Esophagus squamous epithelium (tissue), 5 donors: ENCODE measurements at regions not wholly inside any gene's neighbourhood (a gene's known extent, or its start where the extent isn't known, plus 50 kb on each side); places are given as distances from the start of the nearest gene placed in this dataset.

Experiments used
- DNase-seq: peaks from one replicate; lab custom pipeline; 2025; lab: John Stamatoyannopoulos, UW
- H3K27ac ChIP-seq, 4 donors: fragments of 200-600 bp; sonication (generic); one replicate each; pipeline ENCODE4 v1.5.1; 2016 to 2019; ENCODE audit warnings: mild to moderate bottlenecking in 1 of 4
- H3K27me3 ChIP-seq, 4 donors: fragments of 200-600 bp; sonication (generic); 1 replicate in 3 of 4; 2 replicates in 1 of 4; pipeline versions ENCODE4 v1.5.1 to v1.6.0; 2017 to 2021; ENCODE audit warnings: antibody characterized with exemption in 1 of 4
- H3K36me3 ChIP-seq, 3 donors: fragments of 200-600 bp; sonication (generic); one replicate each; pipeline ENCODE4 v1.5.1; 2016 to 2019
- H3K4me1 ChIP-seq, 3 donors: fragments of 200-600 bp; sonication (generic); one replicate each; pipeline ENCODE4 v1.5.1; 2017 to 2019
- H3K4me3 ChIP-seq, 4 donors: fragments of 200-600 bp; sonication (generic); 1 replicate in 3 of 4; 2 replicates in 1 of 4; pipeline ENCODE4 v1.5.1; 2016 to 2019; ENCODE audit warnings: mild to moderate bottlenecking in 2 of 4, moderate library complexity in 1 of 4
- H3K9me3 ChIP-seq, 3 donors: fragments of 200-600 bp; sonication (generic); one replicate each; pipeline ENCODE4 v1.5.1; 2016 to 2019
- POLR2A ChIP-seq, 4 donors: fragments of 450-650 bp; IDR thresholded peaks; one replicate each; pipeline ENCODE4 v1.6.1; 2017; ENCODE audit warnings: antibody characterized with exemption in 4 of 4, mild to moderate bottlenecking in 4 of 4, moderate library complexity in 3 of 4
- WGBS, 2 donors: methylation state at CpG; one replicate each; pipeline ENCODE4 v1.1.5; 2018; 5-methylcytosine and 5-hydroxymethylcytosine counted together
- intact Hi-C: fragments of 100-400 bp; cut with DNase I; formaldehyde crosslinking; loops from one replicate; pipeline ENCODE4 v1.15.0; 2022
- TF ChIP-seq, protein P1 (sequence below), 6 experiments: fragments of 450-650 bp in 4 of 6; fragments of 200-600 bp in 2 of 6; sonication (generic) in 2 of 6; IDR thresholded peaks; one replicate each; pipeline ENCODE4 v1.5.1; 2016 to 2019; ENCODE audit warnings: antibody characterized with exemption in 6 of 6, mild to moderate bottlenecking in 4 of 6, moderate library complexity in 4 of 6
- donor health status: DM: yes; HTN: yes; CAD: no.

DNA sequence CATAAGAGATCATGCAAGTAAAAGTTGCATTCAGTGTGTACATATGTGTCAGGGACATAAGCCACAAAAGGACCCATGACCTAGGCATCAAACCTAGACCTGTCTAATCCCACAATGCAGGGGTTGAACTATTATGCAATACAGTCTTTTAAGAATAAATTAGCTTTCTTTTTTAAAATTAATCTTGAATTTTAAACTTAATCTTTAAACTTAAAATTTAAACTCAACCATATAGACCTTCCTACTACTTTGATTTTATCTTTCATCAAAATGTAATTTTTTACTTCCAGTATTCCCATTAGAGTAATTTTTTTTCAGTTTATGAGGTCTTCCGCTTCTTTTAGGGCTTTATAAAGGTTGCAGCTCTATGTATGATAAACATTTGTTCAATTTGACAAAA lies 702.9 kb downstream of the SUCLG1 start:
- WGBS, 2 donors: 79 to 88% methylated on average over 1 of the region's 1 CpG
- H3K4me3 ChIP-seq: no peak overlapping the region
- no peaks in the 10 kb centered on the region for H3K27me3 ChIP-seq
- intact Hi-C loops: no loop called here
- H3K4me1 ChIP-seq: no peaks in the 10 kb centered on the region
- DNase-seq: no peak
- H3K36me3 ChIP-seq: no peaks in the 10 kb centered on the region
- no peak overlapping the region for H3K27ac ChIP-seq
- peaks cover 0 to 3% (median 2%) of the 10 kb centered on the region in 3 donors for H3K9me3 ChIP-seq
- no peak for TF ChIP-seq POLR2A (IDR thresholded peaks at IDR 0.05)

DNA sequence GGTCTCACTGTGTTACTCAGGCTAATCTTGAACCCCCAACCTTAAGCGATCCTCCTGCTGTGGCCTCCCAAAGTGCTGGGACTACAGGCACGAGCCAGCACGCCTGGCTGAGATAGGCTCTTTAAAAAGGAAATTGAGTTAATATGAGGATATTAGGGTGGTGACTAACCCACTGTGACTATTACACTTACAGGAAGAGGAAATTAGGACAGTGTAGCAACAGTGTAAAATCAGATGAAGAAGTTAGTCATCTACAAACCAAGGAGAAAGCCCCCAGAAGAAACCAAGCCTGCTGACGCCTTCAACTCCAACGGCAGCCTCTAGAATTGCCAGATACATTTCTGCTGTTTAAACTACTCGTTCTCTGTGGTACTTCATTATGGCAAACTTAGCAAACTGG lies 711.9 kb downstream of the SUCLG1 start:
- H3K4me3 ChIP-seq: no peak overlapping the region
- DNase-seq: no peak
- intact Hi-C loops: no loop called here
- WGBS, 2 donors: 68 to 71% methylated on average over 6 of the region's 6 CpGs
- no peak overlapping the region for H3K27ac ChIP-seq
- no peaks in the 10 kb centered on the region for H3K9me3 ChIP-seq
- H3K36me3 ChIP-seq: no peaks in the 10 kb centered on the region
- H3K27me3 ChIP-seq: no peaks in the 10 kb centered on the region
- no peak for TF ChIP-seq POLR2A (IDR thresholded peaks at IDR 0.05)
- TF ChIP-seq, protein P1, sequence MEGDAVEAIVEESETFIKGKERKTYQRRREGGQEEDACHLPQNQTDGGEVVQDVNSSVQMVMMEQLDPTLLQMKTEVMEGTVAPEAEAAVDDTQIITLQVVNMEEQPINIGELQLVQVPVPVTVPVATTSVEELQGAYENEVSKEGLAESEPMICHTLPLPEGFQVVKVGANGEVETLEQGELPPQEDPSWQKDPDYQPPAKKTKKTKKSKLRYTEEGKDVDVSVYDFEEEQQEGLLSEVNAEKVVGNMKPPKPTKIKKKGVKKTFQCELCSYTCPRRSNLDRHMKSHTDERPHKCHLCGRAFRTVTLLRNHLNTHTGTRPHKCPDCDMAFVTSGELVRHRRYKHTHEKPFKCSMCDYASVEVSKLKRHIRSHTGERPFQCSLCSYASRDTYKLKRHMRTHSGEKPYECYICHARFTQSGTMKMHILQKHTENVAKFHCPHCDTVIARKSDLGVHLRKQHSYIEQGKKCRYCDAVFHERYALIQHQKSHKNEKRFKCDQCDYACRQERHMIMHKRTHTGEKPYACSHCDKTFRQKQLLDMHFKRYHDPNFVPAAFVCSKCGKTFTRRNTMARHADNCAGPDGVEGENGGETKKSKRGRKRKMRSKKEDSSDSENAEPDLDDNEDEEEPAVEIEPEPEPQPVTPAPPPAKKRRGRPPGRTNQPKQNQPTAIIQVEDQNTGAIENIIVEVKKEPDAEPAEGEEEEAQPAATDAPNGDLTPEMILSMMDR (IDR thresholded peaks at IDR 0.05): no peak
- no peaks in the 10 kb centered on the region for H3K4me1 ChIP-seq

DNA sequence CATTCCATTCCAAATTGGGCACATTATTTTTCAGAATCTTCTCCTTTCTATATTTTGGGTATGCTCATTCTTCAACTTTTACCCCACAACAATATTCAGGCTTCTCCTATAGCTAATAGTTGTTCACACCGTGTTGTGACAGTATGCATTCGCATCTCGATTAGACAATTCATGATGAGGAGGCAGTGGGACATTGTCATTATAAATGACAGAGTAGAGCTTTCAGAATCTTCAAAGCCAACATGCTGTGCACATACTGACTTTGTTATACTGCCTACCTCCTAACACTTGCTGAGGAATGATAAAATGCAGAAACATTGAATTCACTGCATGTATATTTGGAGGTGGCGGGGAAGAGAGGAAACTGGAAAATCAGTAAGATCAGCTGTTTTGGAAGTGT lies 714.2 kb downstream of the SUCLG1 start:
- H3K27me3 ChIP-seq: no peaks in the 10 kb centered on the region
- no peak for TF ChIP-seq POLR2A (IDR thresholded peaks at IDR 0.05)
- TF ChIP-seq, protein P1 (IDR thresholded peaks at IDR 0.05): no peak
- H3K4me3 ChIP-seq: no peak overlapping the region
- intact Hi-C loops: no loop called here
- no peaks in the 10 kb centered on the region for H3K9me3 ChIP-seq
- no peak overlapping the region for H3K27ac ChIP-seq
- H3K4me1 ChIP-seq: no peaks in the 10 kb centered on the region
- WGBS, 2 donors: 83 to 87% methylated on average over 4 of the region's 4 CpGs
- DNase-seq: no peak
- H3K36me3 ChIP-seq: no peaks in the 10 kb centered on the region

DNA sequence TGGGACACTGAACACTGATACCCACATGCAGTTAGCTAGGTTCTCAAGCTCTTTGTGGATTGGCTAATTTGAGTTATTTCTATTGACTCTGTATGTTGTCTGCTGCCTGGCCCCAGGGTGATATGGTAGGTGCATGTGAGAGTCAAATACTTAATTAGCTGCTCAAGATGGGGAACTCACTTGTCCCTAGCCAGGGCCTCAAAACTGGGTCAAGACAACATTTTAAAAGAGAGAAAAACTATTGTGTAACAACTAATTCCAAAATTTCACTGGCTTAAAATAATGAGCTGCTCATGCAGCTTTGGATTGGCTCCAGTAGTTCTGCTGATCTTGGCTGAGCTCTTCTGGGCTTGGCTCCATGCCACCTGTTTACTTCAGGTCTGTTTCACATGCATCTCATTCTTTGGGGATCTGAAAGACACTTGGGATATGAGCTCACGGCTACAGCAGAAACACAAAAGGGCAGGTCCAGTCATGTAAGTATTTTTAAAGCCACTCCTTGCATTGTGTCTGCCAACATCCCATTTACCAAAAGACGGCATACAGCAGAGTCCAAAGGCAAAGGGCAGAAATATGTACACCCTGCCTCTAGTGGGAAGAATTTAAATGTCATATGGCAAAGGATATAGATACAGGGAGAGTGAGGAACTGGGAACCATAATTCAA lies 716.8 kb downstream of the SUCLG1 start:
- intact Hi-C loops: no loop called here
- Histone ChIP-seq H3K9me3 (no peaks in the 10 kb centered on the region), H3K27ac (no peak overlapping the region), H3K36me3 (no peaks in the 10 kb centered on the region), H3K4me3 (no peak overlapping the region), H3K4me1 (no peaks in the 10 kb centered on the region), H3K27me3 (no peaks in the 10 kb centered on the region)
- WGBS, 2 donors: 8 to 13% methylated on average over 2 of the region's 2 CpGs
- no peak for TF ChIP-seq POLR2A (IDR thresholded peaks at IDR 0.05)
- TF ChIP-seq, protein P1 (IDR thresholded peaks at IDR 0.05): no peak
- DNase-seq: no peak

DNA sequence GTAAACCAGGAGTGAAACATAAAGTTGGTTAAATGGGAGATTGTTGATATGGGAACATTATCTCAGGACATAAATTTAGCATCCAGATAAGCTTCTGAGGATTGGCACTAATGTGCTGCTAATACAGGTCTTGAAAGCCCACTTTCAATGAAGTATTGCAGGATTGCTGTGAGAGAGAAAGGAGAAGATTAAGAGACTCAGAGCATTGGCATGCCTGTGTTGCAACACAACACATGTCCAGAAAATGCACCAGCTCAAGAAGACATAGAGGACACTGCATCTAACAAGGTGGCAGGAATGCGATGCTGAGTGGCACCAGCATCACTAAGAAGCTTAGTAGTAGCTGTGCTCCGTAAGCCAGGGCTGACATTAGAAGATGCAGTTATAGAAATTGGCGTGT lies 728.9 kb downstream of the SUCLG1 start:
- 71 to 76% methylated on average over 3 of the region's 3 CpGs for WGBS, 2 donors
- H3K27me3 ChIP-seq: no peaks in the 10 kb centered on the region
- no peaks in the 10 kb centered on the region for H3K4me1 ChIP-seq
- H3K36me3 ChIP-seq: no peaks in the 10 kb centered on the region
- TF ChIP-seq POLR2A (IDR thresholded peaks at IDR 0.05): no peak
- TF ChIP-seq, protein P1 (IDR thresholded peaks at IDR 0.05): no peak
- no peak for DNase-seq
- no peak overlapping the region for H3K27ac ChIP-seq
- intact Hi-C loops: no loop called here
- no peaks in the 10 kb centered on the region for H3K9me3 ChIP-seq
- no peak overlapping the region for H3K4me3 ChIP-seq

DNA sequence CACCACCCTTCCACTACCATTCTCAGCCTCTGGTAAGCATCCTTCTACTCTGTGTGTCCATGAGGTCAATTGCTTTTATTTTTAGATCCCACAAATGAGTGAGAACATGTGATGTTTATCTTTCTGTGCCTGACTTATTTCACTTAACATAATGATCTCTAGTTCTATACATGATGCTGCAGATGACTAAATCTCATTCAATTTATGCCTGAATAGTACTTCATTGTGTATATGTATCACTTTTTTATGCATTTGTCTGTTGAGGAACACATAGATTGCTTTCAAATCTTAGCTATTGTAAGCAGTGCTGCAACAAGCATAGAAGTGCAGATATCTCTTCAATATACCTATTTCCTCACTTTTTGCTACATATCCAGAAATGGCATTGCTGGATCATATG lies 733.3 kb downstream of the SUCLG1 start:
- no peak for TF ChIP-seq POLR2A (IDR thresholded peaks at IDR 0.05)
- TF ChIP-seq, protein P1 (IDR thresholded peaks at IDR 0.05): no peak
- Histone ChIP-seq H3K27ac (no peak overlapping the region), H3K9me3 (no peaks in the 10 kb centered on the region), H3K36me3 (no peaks in the 10 kb centered on the region), H3K27me3 (no peaks in the 10 kb centered on the region), H3K4me1 (no peaks in the 10 kb centered on the region), H3K4me3 (no peak overlapping the region)
- intact Hi-C loops: no loop called here
- DNase-seq: no peak
